A673 (cell line): ENCODE measurements at regions not wholly inside any gene's neighbourhood (a gene's known extent, or its start where the extent isn't known, plus 50 kb on each side); places are given as distances from the start of the nearest gene placed in this dataset.

Experiments used
- EZH2 ChIP-seq: fragments of 200-600 bp; sonication (generic); IDR thresholded peaks from 2 replicates; pipeline ENCODE4 v1.6.1; 2017; ENCODE audit warnings: borderline replicate concordance, low read depth, mild to moderate bottlenecking, mixed read lengths, antibody characterized with exemption, low read length; ENCODE audit not compliant: poor library complexity, severe bottlenecking
- TF ChIP-seq, protein P1 (sequence below): fragments of 300-800, 200-600 bp; sonication (generic); conservative IDR thresholded peaks from 2 replicates; pipeline ENCODE4 v1.5.1; 2017; ENCODE audit warnings: low read depth, mild to moderate bottlenecking, antibody characterized with exemption, low read length, moderate library complexity, mixed read lengths

DNA sequence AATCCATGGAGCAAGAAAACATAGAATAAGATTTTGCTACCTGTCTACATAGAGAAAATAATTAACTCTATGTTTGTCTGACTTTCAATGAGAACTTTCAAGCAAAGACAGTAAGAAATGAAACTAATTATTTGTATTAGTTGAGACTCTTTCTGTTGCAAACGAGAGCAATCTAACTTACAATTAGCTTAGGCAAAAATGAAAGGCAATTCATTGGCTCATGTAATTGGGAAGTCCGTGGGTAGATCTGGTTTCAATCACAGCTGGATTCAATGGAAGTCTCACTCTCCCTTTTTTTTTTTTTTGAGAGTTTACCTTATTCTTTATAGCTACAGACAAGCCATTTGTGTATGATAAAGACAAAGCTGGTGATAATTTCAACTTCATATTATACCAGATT is 68.2 kb upstream of the STXBP5 start:
- TF ChIP-seq, protein P1, sequence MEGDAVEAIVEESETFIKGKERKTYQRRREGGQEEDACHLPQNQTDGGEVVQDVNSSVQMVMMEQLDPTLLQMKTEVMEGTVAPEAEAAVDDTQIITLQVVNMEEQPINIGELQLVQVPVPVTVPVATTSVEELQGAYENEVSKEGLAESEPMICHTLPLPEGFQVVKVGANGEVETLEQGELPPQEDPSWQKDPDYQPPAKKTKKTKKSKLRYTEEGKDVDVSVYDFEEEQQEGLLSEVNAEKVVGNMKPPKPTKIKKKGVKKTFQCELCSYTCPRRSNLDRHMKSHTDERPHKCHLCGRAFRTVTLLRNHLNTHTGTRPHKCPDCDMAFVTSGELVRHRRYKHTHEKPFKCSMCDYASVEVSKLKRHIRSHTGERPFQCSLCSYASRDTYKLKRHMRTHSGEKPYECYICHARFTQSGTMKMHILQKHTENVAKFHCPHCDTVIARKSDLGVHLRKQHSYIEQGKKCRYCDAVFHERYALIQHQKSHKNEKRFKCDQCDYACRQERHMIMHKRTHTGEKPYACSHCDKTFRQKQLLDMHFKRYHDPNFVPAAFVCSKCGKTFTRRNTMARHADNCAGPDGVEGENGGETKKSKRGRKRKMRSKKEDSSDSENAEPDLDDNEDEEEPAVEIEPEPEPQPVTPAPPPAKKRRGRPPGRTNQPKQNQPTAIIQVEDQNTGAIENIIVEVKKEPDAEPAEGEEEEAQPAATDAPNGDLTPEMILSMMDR, result no peak
- TF ChIP-seq EZH2, result no peak
